ENCODE measurements at regions not wholly inside any gene's neighbourhood (a gene's known extent, or its start where the extent isn't known, plus 50 kb on each side); places are given as distances from the start of the nearest gene placed in this dataset.
A peak's percentile ranks its signal among the peaks of the same experiment; 100 is the strongest.

- DNase-seq: no peak
Observed at GRCh38 chr4:61070269-61070668, 129.9 kb upstream of the ADGRL3 start.

DNA sequence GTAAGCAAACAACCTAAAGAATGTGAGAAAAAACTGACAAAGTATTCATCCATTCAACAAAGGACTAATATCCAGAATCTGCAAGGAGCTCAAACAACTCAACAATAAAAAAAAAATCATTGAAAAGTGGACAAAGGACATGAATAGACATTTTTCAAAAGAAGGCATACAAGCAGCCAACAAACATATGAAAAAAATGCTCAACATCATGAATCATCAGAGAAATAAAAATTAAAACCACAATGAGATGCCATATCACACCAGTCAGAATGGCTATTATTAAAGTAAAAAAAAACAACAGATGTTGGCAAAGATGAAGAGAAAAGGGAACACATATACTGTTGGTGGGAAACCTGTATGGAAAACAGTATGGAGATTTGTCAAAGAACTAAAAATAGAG is 120.7 kb upstream of the ADGRL3 start:
- DNase-seq: no peak

- no peak for DNase-seq
Observed at GRCh38 chr4:61079976-61080375, 120.2 kb upstream of the ADGRL3 start.

GRCh38 chr4:61085534-61085933 is 114.6 kb upstream of the ADGRL3 start:
- DNase-seq: no peak

GRCh38 chr4:61086357-61086756 is 113.8 kb upstream of the ADGRL3 start:
- DNase-seq: no peak

DNA sequence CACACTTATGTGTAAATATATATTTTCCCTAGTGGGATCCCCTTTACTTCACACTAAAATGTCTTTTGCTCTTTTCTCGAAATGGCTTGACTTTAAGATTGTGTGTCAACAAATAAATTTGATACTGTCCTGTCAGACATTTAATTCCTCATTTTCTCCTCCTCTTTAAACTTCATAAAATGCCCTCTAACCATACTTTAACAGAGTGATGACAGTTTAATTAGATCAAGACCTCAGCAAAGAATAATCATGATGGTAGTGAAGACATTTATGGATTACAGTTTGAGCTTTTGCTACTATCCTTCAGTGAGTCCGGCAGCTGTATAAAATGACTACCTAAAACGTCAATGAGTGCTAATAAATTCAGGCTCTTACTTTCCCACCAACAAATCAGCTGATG is 113.1 kb upstream of the ADGRL3 start:
- DNase-seq: no peak

GRCh38 chr4:61094854-61095598 is 105.1 kb upstream of the ADGRL3 start:
- DNase-seq: no peak

- DNase-seq: no peak
Observed at GRCh38 chr4:61128682-61129081, 71.4 kb upstream of the ADGRL3 start.

DNA sequence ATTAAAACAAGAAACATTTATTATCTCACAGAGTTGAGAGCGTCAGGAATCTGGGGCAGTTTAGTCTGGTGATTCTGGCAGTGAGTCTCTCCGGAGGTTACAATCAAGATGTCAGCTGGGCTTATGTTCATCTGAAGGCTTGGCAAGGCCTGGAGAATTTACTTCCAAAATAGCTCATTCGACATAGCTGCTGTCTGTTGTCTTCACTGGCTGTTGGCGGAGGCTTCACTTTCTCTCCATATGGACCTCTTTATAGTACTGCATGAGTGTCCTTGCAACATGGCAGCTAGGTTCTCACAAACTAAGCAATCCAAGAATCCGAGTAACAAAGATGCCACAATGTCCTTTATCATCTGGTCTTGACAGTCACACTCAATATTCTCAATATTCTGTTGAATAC is 70.2 kb upstream of the ADGRL3 start:
- DNase-seq: no peak

GRCh38 chr4:61143461-61143860 is 56.7 kb upstream of the ADGRL3 start:
- DNase-seq: no peak

GRCh38 chr4:61149278-61149677 is 50.8 kb upstream of the ADGRL3 start:
- peak; percentile 1 for DNase-seq

Data from HCEC 1CT (cell line).